ENCODE measurements at regions not wholly inside any gene's neighbourhood (a gene's known extent, or its start where the extent isn't known, plus 50 kb on each side); places are given as distances from the start of the nearest gene placed in this dataset.

DNA sequence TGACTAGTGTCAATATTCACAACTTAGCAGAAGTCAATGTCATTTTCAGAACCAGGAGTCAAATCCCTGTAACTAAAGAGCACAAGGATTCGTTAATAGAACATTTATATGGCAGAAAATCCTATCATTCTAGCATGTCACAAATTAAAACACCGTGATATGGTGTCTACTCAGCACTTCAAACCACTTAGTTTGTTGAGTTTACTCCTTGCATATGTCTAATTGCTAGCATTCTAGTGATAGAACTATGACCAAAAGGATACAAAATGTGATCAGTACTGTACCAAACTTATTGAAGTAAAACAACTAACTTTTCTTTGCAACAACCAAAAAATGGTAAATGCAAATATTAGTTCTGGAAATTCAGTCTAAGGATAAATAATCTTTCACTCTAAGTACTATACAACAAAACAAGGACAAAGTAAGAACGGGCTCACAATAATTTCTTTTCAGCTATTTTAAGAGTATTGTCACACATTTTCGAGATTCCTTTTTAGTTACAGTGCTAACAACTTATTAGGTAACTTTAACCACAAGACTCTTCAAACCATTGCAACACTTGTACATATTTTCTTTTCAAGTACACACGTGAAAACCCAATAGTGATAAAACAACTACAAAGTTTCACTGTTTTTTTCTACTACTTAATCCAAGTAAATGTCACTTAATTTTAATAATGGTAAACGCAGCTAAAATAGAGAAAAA, 845.2 kb upstream of the CDH10 start:
- Histone ChIP-seq H3K18ac (ENCODE audit: extremely low read depth, low read length) (no peak overlapping the region), H4K20me1 (replicated peaks in 1 of 2; ENCODE audit: control insufficient read depth in 1 of 2, insufficient read depth in 2 of 2, low read length in 2 of 2) (no peaks in the 10 kb centered on the region), H2AFZ (ENCODE audit: low read length) (no peak overlapping the region), H3K23me2 (ENCODE audit: low read depth, low read length) (no peaks in the 10 kb centered on the region), H2AK5ac (ENCODE audit: low read depth, low read length) (no peak overlapping the region), H3K23ac (ENCODE audit: insufficient read length) (no peak overlapping the region), H2BK12ac (ENCODE audit: low read depth, low read length) (no peak overlapping the region), H3K79me1 (ENCODE audit: low read depth, low read length) (no peaks in the 10 kb centered on the region), H4K91ac (replicated peaks; ENCODE audit: insufficient read length, low read length) (no peak overlapping the region), H3K27me3 (replicated peaks in 1 of 4; ENCODE audit: control insufficient read depth in 3 of 4, extremely low read depth in 1 of 4, insufficient read depth in 3 of 4, low read length in 3 of 4) (no peaks in the 10 kb centered on the region), H3K9ac (replicated peaks in 1 of 4; ENCODE audit: extremely low read depth in 1 of 4, low read depth in 3 of 4, low read length in 3 of 4) (no peak overlapping the region), H4K8ac (ENCODE audit: extremely low read depth, insufficient read depth, low read length) (no peak overlapping the region), H3K4ac (replicated peaks; ENCODE audit: insufficient read length, low read depth, low read length) (no peak overlapping the region), H3K27ac (ENCODE audit: low read depth, low read length) (no peak overlapping the region), H3K4me3 (ENCODE audit: extremely low read depth in 1 of 4, insufficient read depth in 2 of 4, low read depth in 3 of 4, low read length in 4 of 4) (no peak overlapping the region), H3K4me2 (ENCODE audit: insufficient read depth in 1 of 2, low read depth in 2 of 2, low read length in 2 of 2) (no peak overlapping the region), H2BK5ac (ENCODE audit: low read depth, low read length) (no peak overlapping the region), H2BK15ac (ENCODE audit: low read length) (no peak overlapping the region), H2BK20ac (ENCODE audit: low read length) (no peak overlapping the region), H3K14ac (ENCODE audit: insufficient read length) (no peak overlapping the region), H4K5ac (ENCODE audit: insufficient read length, low read depth, low read length) (no peak overlapping the region), H3K9me3 (ENCODE audit: insufficient read depth in 2 of 2, low read depth in 1 of 2, low read length in 1 of 2) (no peaks in the 10 kb centered on the region), H3K36me3 (ENCODE audit: control insufficient read depth in 2 of 4, insufficient read depth in 4 of 4, low read length in 3 of 4) (no peaks in the 10 kb centered on the region), H2BK120ac (replicated peaks; ENCODE audit: low read depth, low read length) (no peak overlapping the region), H3K56ac (replicated peaks; ENCODE audit: insufficient read length, low read depth, low read length) (no peak overlapping the region), H3K4me1 (replicated peaks in 1 of 4; ENCODE audit: control insufficient read depth in 3 of 4, insufficient read depth in 4 of 4, low read length in 3 of 4) (no peaks in the 10 kb centered on the region), H3K79me2 (ENCODE audit: control insufficient read depth in 1 of 2, insufficient read depth in 2 of 2, low read length in 2 of 2) (no peaks in the 10 kb centered on the region)
- no peak for DNase-seq (ENCODE audit: low read depth in 1 of 2, low spot score in 2 of 2)
- FAIRE-seq = no peak
- 93% methylated on average over 6 of the region's 6 CpGs; no CpG with 5 or more reads in 1 of the 2 experiments for WGBS, 2 experiments (ENCODE audit: extremely low coverage in 1 of 2, insufficient coverage in 1 of 2, insufficient read length in 1 of 2, insufficient replicate concordance in 2 of 2, low coverage in 1 of 2, low lambda C conversion rate in 2 of 2, missing lambda C conversion rate in 1 of 2)
- TF ChIP-seq SAP30 (IDR thresholded peaks at IDR 0.05; ENCODE audit: insufficient read depth, insufficient replicate concordance, low read length) (no peak), KDM1A (IDR thresholded peaks at IDR 0.05; ENCODE audit: borderline replicate concordance, low read length) (no peak), TAF1 (IDR thresholded peaks at IDR 0.05; ENCODE audit: low read depth, low read length) (no peak), GABPA (IDR thresholded peaks at IDR 0.05; ENCODE audit: borderline replicate concordance, insufficient read depth, low read length) (no peak), KDM5A (IDR thresholded peaks at IDR 0.05; ENCODE audit: low read length) (no peak)
- TF ChIP-seq, protein P1, sequence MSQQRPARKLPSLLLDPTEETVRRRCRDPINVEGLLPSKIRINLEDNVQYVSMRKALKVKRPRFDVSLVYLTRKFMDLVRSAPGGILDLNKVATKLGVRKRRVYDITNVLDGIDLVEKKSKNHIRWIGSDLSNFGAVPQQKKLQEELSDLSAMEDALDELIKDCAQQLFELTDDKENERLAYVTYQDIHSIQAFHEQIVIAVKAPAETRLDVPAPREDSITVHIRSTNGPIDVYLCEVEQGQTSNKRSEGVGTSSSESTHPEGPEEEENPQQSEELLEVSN (IDR thresholded peaks at IDR 0.05) = no peak
- TF ChIP-seq, protein P2, sequence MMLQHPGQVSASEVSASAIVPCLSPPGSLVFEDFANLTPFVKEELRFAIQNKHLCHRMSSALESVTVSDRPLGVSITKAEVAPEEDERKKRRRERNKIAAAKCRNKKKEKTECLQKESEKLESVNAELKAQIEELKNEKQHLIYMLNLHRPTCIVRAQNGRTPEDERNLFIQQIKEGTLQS (IDR thresholded peaks at IDR 0.05; ENCODE audit: insufficient read depth, low read depth, low read length) = no peak
- ChIA-PET POLR2A (ENCODE audit: partially characterized antibody) (no interaction called here), CTCF (ENCODE audit: partially characterized antibody) (no interaction called here)

Data from H1 (cell line).